ENCODE measurements at regions not wholly inside any gene's neighbourhood (a gene's known extent, or its start where the extent isn't known, plus 50 kb on each side); places are given as distances from the start of the nearest gene placed in this dataset.

GRCh38 chr10:124180947-124181549 lies 87.7 kb upstream of the CHST15 start:
- TF ChIP-seq CTCF (IDR thresholded peaks at IDR 0.05; ENCODE audit: low read depth, low read length), result no peak
- DNase-seq (ENCODE audit: low read depth, low spot score), result peak; percentile 88
- in situ Hi-C loops (cut with HindIII; ENCODE audit: low sequenced_read_pairs), result no loop called here
- H3K4me3 ChIP-seq (ENCODE audit: low read depth, low read length), result no peak overlapping the region

- no peak overlapping the region for H3K4me3 ChIP-seq (ENCODE audit: low read depth, low read length)
- no peak for DNase-seq (ENCODE audit: low read depth, low spot score)
- no peak for TF ChIP-seq CTCF (IDR thresholded peaks at IDR 0.05; ENCODE audit: low read depth, low read length)
- in situ Hi-C loops (cut with HindIII; ENCODE audit: low sequenced_read_pairs), result no loop called here
Measured at GRCh38 chr10:124180044-124180745, 86.8 kb upstream of the CHST15 start.

- TF ChIP-seq CTCF (IDR thresholded peaks at IDR 0.05; ENCODE audit: low read depth, low read length), result no peak
- in situ Hi-C loops (cut with HindIII; ENCODE audit: low sequenced_read_pairs), result no loop called here
- no peak for DNase-seq (ENCODE audit: low read depth, low spot score)
- no peak overlapping the region for H3K4me3 ChIP-seq (ENCODE audit: low read depth, low read length)
Measured at GRCh38 chr10:124179308-124180043, 86.1 kb upstream of the CHST15 start.

- DNase-seq (ENCODE audit: low read depth, low spot score), result no peak
- H3K4me3 ChIP-seq (ENCODE audit: low read depth, low read length), result no peak overlapping the region
- in situ Hi-C loops (cut with HindIII; ENCODE audit: low sequenced_read_pairs), result no loop called here
- TF ChIP-seq CTCF (IDR thresholded peaks at IDR 0.05; ENCODE audit: low read depth, low read length), result no peak
Measured at GRCh38 chr10:124177180-124177518, 83.8 kb upstream of the CHST15 start.

GRCh38 chr10:124176349-124177179 lies 83.2 kb upstream of the CHST15 start:
- DNase-seq (ENCODE audit: low read depth, low spot score), result peak; percentile 81
- no peak for TF ChIP-seq CTCF (IDR thresholded peaks at IDR 0.05; ENCODE audit: low read depth, low read length)
- in situ Hi-C loops (cut with HindIII; ENCODE audit: low sequenced_read_pairs), result no loop called here
- no peak overlapping the region for H3K4me3 ChIP-seq (ENCODE audit: low read depth, low read length)

- DNase-seq (ENCODE audit: low read depth, low spot score), result no peak
- H3K4me3 ChIP-seq (ENCODE audit: low read depth, low read length), result no peak overlapping the region
- no peak for TF ChIP-seq CTCF (IDR thresholded peaks at IDR 0.05; ENCODE audit: low read depth, low read length)
- in situ Hi-C loops (cut with HindIII; ENCODE audit: low sequenced_read_pairs), result no loop called here
Measured at GRCh38 chr10:124175701-124176348, 82.4 kb upstream of the CHST15 start.

Measured in astrocyte of the spinal cord (primary cell).